Activated naive CD4-positive, alpha-beta T cell treated with anti-CD3 and anti-CD28 coated beads, Interleukin-2, amount 10 ng/mL, durations not matched to agents 7 days and 5 days (primary cell): ENCODE measurements at regions not wholly inside any gene's neighbourhood (a gene's known extent, or its start where the extent isn't known, plus 50 kb on each side); places are given as distances from the start of the nearest gene placed in this dataset.
"Not testable (repeated sequence)": the region's sequence is repeated elsewhere in the genome, so short reads cannot be mapped to it uniquely, and the experiment has no call there.

ENCODE experiments used
- CTCF ChIA-PET: fragments of 350-600 bp; sonication (Branson Sonifier 250); formaldehyde crosslinking; loops from one replicate; lab custom pipeline; 2021; ENCODE audit warnings: antibody characterized with exemption; lab: Charles Lee
- DNase-seq: peaks from one replicate; pipeline ENCODE4 v3.0.0-alpha.2; 2020
- H3K27ac Mint-ChIP-seq: one replicate; pipeline ENCODE4 v1.8.0; 2021; ENCODE audit warnings: mild to moderate bottlenecking, moderate library complexity, mixed read lengths
- H3K27me3 Mint-ChIP-seq: one replicate; pipeline ENCODE4 v1.8.0; 2021; ENCODE audit warnings: mild to moderate bottlenecking, mixed read lengths
- H3K36me3 Mint-ChIP-seq: one replicate; pipeline ENCODE4 v1.8.0; 2021; ENCODE audit warnings: mixed read lengths
- H3K4me1 Mint-ChIP-seq: one replicate; pipeline ENCODE4 v1.8.0; 2021; ENCODE audit warnings: mixed read lengths
- H3K4me3 Mint-ChIP-seq: one replicate; pipeline ENCODE4 v1.8.0; 2021; ENCODE audit warnings: mild to moderate bottlenecking, moderate library complexity, mixed read lengths
- H3K9me3 Mint-ChIP-seq: one replicate; pipeline ENCODE4 v1.8.0; 2021; ENCODE audit warnings: mixed read lengths

GRCh38 chr3:5699313-5699712 is 511.8 kb downstream of the EDEM1 start:
- peaks cover 4% of the 10 kb centered on the region for H3K9me3 Mint-ChIP-seq
- DNase-seq, result no peak
- no peak overlapping the region for H3K27ac Mint-ChIP-seq
- no peak overlapping the region for H3K4me3 Mint-ChIP-seq
- no peaks in the 10 kb centered on the region for H3K4me1 Mint-ChIP-seq
- CTCF ChIA-PET, result no interaction called here
- H3K36me3 Mint-ChIP-seq, result no peaks in the 10 kb centered on the region
- H3K27me3 Mint-ChIP-seq, result no peaks in the 10 kb centered on the region

DNA sequence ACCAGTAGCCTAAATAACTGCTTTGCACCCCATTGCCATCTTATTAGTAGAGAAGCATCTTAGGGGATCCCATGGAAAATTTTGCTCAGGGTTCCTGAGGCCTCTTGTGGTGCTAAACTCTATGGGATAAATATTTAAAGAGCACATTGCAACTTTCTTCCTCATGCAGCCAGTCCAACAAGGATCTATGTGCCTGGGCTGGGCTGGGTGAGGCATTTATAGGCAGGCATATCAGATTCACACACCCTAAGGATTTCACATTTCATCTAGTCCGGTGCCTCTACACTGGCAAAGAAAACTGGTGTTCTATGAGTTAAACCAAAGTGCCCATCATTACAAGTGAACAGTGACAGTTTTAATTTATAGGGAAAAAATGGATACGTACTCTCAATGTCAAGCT is 512.3 kb downstream of the EDEM1 start:
- DNase-seq, result no peak
- CTCF ChIA-PET, result no interaction called here
- Mint-ChIP-seq H3K27ac (no peak overlapping the region), H3K4me3 (no peak overlapping the region), H3K36me3 (no peaks in the 10 kb centered on the region), H3K27me3 (no peaks in the 10 kb centered on the region), H3K9me3 (peaks cover 4% of the 10 kb centered on the region), H3K4me1 (no peaks in the 10 kb centered on the region)

- H3K9me3 Mint-ChIP-seq, DNase-seq, H3K4me3 Mint-ChIP-seq, H3K4me1 Mint-ChIP-seq, CTCF ChIA-PET, H3K27ac Mint-ChIP-seq, H3K27me3 Mint-ChIP-seq, H3K36me3 Mint-ChIP-seq: not testable (repeated sequence)
These were observed 513.5 kb downstream of the EDEM1 start for GRCh38 chr3:5701005-5701404.

DNA sequence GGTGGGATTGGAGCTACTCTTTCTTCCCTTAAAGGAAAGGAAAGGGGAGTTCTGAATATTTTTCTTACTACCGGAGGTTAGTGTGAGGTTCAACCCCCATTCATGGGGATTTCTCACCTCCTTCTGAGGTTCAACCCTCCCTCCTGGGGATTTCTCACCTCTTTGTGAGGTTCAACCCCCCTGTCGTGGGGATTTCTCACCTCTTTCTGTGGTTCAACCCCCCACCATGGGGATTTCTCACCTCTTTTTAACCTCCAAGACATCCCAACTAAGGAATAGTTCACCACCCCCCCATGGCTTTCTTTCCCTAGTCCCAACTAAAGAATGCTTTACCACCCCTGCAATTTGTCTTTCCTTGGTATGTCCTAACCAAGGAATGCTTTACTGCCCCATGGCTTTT is 520.3 kb downstream of the EDEM1 start:
- CTCF ChIA-PET, result no interaction called here
- no peaks in the 10 kb centered on the region for H3K27me3 Mint-ChIP-seq
- H3K27ac Mint-ChIP-seq, result no peak overlapping the region
- H3K36me3 Mint-ChIP-seq, result no peaks in the 10 kb centered on the region
- H3K4me3 Mint-ChIP-seq, result no peak overlapping the region
- no peak for DNase-seq
- H3K9me3 Mint-ChIP-seq, result peaks cover 4% of the 10 kb centered on the region
- no peaks in the 10 kb centered on the region for H3K4me1 Mint-ChIP-seq

DNA sequence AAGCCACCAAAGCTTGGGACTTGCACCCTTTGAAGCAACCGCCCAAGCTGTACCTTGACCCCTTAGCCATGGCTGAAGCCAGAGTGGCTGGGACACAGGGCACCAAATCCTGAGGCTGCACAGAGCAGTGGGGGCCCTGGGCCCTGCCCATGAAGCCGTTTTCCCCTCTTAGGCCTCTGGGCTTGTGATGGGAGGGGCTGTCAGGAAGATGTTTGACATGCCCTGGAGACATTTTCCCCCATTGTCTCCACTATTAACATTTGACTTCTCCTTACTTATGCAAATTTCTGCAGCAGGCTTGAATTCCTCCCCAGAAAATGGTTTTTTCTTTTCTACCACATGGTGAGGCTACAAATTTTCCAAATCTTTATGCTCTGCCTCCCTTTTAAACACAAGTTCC is 522.2 kb downstream of the EDEM1 start:
- DNase-seq, result no peak
- Mint-ChIP-seq H3K4me3 (no peak overlapping the region), H3K36me3 (no peaks in the 10 kb centered on the region), H3K27me3 (no peaks in the 10 kb centered on the region), H3K9me3 (peaks cover 4% of the 10 kb centered on the region), H3K27ac (no peak overlapping the region), H3K4me1 (no peaks in the 10 kb centered on the region)
- CTCF ChIA-PET, result no interaction called here

GRCh38 chr3:5710718-5711117 is 523.2 kb downstream of the EDEM1 start:
- CTCF ChIA-PET, result no interaction called here
- no peak overlapping the region for H3K27ac Mint-ChIP-seq
- DNase-seq, result no peak
- H3K36me3 Mint-ChIP-seq, result no peaks in the 10 kb centered on the region
- H3K9me3 Mint-ChIP-seq, result peaks cover 4% of the 10 kb centered on the region
- no peak overlapping the region for H3K4me3 Mint-ChIP-seq
- no peaks in the 10 kb centered on the region for H3K27me3 Mint-ChIP-seq
- no peaks in the 10 kb centered on the region for H3K4me1 Mint-ChIP-seq

GRCh38 chr3:5717254-5717653 is 529.7 kb downstream of the EDEM1 start:
- no peak overlapping the region for H3K4me3 Mint-ChIP-seq
- H3K9me3 Mint-ChIP-seq, result peaks cover 3% of the 10 kb centered on the region
- CTCF ChIA-PET, result no interaction called here

DNA sequence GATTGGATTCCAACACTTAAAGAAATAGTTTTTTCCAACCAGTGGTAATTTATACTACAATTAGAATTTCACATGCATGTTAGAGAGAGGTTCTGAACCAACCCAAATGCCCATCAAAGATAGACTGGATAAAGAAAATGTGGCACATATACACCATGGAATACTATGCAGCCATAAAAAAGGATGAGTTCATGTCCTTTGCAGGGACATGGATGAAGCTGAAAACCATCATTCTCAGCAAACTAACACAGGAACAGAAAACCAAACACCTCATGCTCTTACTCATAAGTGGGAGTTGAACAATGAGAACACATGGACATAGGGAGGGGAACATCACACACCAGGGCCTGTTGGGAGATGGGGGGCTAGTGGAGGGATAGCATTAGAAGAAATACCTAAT is 532.2 kb downstream of the EDEM1 start:
- H3K27ac Mint-ChIP-seq, CTCF ChIA-PET, H3K36me3 Mint-ChIP-seq, H3K9me3 Mint-ChIP-seq, H3K27me3 Mint-ChIP-seq, H3K4me1 Mint-ChIP-seq, DNase-seq, H3K4me3 Mint-ChIP-seq: not testable (repeated sequence)

More at GRCh38 chr3:5717254-5717653, 529.7 kb downstream of the EDEM1 start:
- Mint-ChIP-seq H3K36me3 (no peaks in the 10 kb centered on the region), H3K27ac (no peak overlapping the region), H3K27me3 (no peaks in the 10 kb centered on the region), H3K4me1 (no peaks in the 10 kb centered on the region)
- no peak for DNase-seq

GRCh38 chr3:5725801-5726200 is 538.3 kb downstream of the EDEM1 start:
- Mint-ChIP-seq H3K4me3 (no peak overlapping the region), H3K9me3 (peaks cover 4% of the 10 kb centered on the region)

DNA sequence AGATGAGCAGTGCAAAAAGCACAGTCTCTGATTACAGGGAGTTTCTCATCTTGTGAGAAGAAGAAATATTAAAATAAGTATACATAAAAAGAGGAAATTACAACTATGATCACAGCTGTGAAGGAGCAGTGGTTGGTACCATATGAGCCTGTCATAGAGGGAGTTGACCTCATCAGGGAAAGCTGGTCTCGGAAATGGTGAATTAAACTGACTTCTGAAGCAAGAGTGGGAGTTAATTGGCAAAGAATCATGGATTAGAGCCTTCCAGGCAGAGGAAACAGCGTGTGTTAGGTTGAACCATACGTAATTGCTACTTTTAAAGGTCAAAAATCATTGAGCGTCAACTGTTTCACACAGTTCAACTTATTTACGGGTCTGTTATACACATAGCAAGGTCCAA is 539.1 kb downstream of the EDEM1 start:
- H3K27me3 Mint-ChIP-seq, result no peaks in the 10 kb centered on the region
- no peak overlapping the region for H3K4me3 Mint-ChIP-seq
- H3K36me3 Mint-ChIP-seq, result no peaks in the 10 kb centered on the region
- peaks cover 4% of the 10 kb centered on the region for H3K9me3 Mint-ChIP-seq
- DNase-seq, result no peak
- H3K4me1 Mint-ChIP-seq, result no peaks in the 10 kb centered on the region
- CTCF ChIA-PET, result no interaction called here
- no peak overlapping the region for H3K27ac Mint-ChIP-seq

More at GRCh38 chr3:5725801-5726200, 538.3 kb downstream of the EDEM1 start:
- Mint-ChIP-seq H3K27ac (no peak overlapping the region), H3K36me3 (no peaks in the 10 kb centered on the region), H3K27me3 (no peaks in the 10 kb centered on the region), H3K4me1 (no peaks in the 10 kb centered on the region)
- CTCF ChIA-PET, result no interaction called here
- no peak for DNase-seq

DNA sequence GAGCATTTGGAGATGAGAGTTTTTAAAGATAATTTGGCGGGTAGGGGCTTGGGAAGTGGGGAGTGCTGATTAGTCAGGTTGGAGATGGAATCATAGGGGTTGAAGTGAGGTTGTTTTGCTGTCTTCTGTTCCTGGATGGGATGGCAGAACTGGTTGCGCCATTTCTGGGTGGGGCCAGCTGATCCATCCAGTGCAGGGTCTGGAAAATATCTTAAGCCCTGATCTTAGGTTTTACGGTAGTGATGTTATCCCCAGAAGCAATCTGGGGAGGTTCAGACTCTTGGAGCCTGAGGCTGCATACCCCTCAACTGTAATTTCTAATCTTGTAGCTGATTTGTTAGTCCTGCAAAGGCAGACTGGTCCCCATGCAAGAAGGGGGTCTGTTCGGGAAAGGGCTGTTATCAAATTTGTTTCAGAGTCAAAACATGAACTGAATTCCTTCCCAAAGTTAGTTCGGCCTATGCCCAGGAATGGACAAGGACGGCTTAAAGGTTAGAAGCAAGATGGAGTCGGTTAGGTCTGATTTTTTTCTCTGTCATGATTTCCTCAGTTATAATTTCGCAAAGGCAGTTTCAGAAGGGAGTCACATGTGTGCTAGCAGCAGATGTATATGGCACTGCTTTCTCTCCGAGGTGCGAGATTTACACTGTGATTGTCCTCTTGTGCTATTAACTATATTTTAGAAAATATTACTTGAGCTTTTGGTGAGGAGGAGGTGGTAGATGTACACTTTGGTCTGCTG is 540.4 kb downstream of the EDEM1 start:
- CTCF ChIA-PET, result no interaction called here

DNA sequence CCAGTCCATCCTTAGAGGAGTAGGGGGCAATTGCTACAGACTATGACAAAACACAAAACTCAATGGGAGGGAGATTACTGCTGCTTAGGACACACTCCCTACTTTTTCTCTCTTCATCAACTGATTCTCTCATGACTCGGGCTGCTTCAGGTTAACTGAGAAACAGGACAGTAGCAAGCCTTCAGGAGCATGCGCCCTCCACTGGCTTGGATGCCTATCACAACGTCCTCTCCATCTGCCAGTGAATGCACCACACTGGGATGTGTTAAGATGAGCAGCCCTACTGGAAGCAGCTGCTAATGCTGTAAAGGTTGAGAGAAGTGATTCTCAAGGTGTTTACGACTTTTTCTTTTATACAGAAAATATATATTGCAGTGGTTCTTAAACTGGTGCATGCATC is 542.3 kb downstream of the EDEM1 start:
- Mint-ChIP-seq H3K27ac (no peak overlapping the region), H3K9me3 (peaks cover 4% of the 10 kb centered on the region), H3K4me1 (no peaks in the 10 kb centered on the region), H3K27me3 (no peaks in the 10 kb centered on the region), H3K36me3 (no peaks in the 10 kb centered on the region), H3K4me3 (no peak overlapping the region)
- DNase-seq, result no peak
- CTCF ChIA-PET, result interaction anchor here (0.9 kb wide), 1 partner anchor 415 kb away, joined by 4 read pairs; no protein-coding TSS in a partner anchor

More for the DNA sequence above, 540.4 kb downstream of the EDEM1 start:
- no peak for DNase-seq
- Mint-ChIP-seq H3K27ac (no peak overlapping the region), H3K27me3 (no peaks in the 10 kb centered on the region), H3K9me3 (peaks cover 4% of the 10 kb centered on the region), H3K4me1 (no peaks in the 10 kb centered on the region), H3K4me3 (no peak overlapping the region), H3K36me3 (no peaks in the 10 kb centered on the region)

DNA sequence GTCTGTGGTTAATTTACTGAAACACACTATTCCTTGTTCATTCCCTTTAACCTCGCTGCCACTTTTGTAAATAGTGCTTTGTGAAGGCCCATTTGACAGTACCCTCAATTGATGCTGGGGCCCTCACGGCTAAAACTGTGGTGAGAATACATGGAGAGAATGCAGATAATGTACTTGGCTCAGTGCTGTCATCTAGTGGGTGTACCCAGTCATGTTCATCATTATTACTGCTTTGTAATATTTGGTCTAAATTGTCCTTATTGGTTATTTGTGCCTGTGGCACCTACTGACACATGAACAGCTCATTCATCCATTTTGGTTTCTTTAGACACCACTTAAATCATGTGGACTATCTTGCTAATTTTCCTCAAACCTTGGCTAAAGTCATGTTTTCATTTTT is 543.6 kb downstream of the EDEM1 start:
- Mint-ChIP-seq H3K27ac (no peak overlapping the region), H3K27me3 (no peaks in the 10 kb centered on the region), H3K36me3 (no peaks in the 10 kb centered on the region), H3K4me1 (no peaks in the 10 kb centered on the region), H3K4me3 (no peak overlapping the region), H3K9me3 (peaks cover 4% of the 10 kb centered on the region)
- CTCF ChIA-PET, result no interaction called here
- DNase-seq, result no peak

- H3K36me3 Mint-ChIP-seq, result no peaks in the 10 kb centered on the region
- no peaks in the 10 kb centered on the region for H3K27me3 Mint-ChIP-seq
- H3K27ac Mint-ChIP-seq, result no peak overlapping the region
- H3K9me3 Mint-ChIP-seq, result peaks cover 4% of the 10 kb centered on the region
- no peak for DNase-seq
- no peaks in the 10 kb centered on the region for H3K4me1 Mint-ChIP-seq
- CTCF ChIA-PET, result no interaction called here
- no peak overlapping the region for H3K4me3 Mint-ChIP-seq
These were observed 544.6 kb downstream of the EDEM1 start for GRCh38 chr3:5732081-5732480.

DNA sequence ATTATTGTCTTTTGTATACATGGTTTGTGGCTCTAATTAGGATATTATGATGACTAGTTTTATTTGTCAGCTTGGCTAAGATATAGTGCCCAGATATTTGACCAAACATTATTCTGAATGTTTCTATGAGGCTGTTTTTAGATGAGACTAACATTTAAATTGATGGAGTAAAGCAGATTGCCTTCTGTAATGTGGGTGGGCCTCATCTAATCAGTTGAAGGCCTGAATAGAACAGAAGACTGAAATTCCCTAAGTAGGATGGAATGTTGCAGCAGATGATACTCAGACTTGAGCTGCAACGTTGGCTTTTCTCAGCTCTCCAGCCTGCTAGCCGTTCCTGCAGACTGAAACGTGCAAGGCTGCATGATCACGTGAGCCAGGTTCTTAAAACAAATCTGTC is 546.5 kb downstream of the EDEM1 start:
- H3K9me3 Mint-ChIP-seq, result no peaks in the 10 kb centered on the region
- no peak overlapping the region for H3K27ac Mint-ChIP-seq
- CTCF ChIA-PET, result no interaction called here
- no peaks in the 10 kb centered on the region for H3K27me3 Mint-ChIP-seq
- no peak for DNase-seq
- no peak overlapping the region for H3K4me3 Mint-ChIP-seq
- no peaks in the 10 kb centered on the region for H3K4me1 Mint-ChIP-seq
- H3K36me3 Mint-ChIP-seq, result no peaks in the 10 kb centered on the region
